ENCODE measurements at regions not wholly inside any gene's neighbourhood (a gene's known extent, or its start where the extent isn't known, plus 50 kb on each side); places are given as distances from the start of the nearest gene placed in this dataset.

- DNase-seq (ENCODE audit: low spot score), result no peak
- TF ChIP-seq, protein P1, sequence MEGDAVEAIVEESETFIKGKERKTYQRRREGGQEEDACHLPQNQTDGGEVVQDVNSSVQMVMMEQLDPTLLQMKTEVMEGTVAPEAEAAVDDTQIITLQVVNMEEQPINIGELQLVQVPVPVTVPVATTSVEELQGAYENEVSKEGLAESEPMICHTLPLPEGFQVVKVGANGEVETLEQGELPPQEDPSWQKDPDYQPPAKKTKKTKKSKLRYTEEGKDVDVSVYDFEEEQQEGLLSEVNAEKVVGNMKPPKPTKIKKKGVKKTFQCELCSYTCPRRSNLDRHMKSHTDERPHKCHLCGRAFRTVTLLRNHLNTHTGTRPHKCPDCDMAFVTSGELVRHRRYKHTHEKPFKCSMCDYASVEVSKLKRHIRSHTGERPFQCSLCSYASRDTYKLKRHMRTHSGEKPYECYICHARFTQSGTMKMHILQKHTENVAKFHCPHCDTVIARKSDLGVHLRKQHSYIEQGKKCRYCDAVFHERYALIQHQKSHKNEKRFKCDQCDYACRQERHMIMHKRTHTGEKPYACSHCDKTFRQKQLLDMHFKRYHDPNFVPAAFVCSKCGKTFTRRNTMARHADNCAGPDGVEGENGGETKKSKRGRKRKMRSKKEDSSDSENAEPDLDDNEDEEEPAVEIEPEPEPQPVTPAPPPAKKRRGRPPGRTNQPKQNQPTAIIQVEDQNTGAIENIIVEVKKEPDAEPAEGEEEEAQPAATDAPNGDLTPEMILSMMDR (IDR thresholded peaks at IDR 0.05; ENCODE audit: extremely low read depth, missing control alignments), result no peak
These were observed 294.1 kb upstream of the MTNR1B start for GRCh38 chr11:92675303-92675702.

DNA sequence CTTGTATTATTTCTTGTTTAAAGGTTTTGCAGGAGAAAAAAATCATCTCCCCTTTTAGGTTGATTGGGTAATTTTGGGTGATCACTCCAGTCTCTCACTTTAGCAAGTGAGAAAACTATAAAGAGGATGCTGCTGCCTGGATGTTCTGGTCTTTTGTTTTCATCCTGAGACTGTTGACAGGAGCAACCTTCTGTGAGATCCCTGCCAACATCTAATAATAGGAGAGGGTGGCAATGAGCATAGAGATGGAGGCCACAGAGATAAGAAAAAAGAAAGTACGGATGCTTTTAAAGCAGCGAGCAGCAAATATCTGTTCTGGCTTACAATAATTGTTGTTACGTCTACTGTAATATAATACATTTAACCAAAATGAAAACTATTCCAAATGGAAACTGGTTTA lies 293.6 kb upstream of the MTNR1B start:
- no peak for DNase-seq (ENCODE audit: low spot score)
- TF ChIP-seq, protein P1 (IDR thresholded peaks at IDR 0.05; ENCODE audit: extremely low read depth, missing control alignments), result no peak

DNA sequence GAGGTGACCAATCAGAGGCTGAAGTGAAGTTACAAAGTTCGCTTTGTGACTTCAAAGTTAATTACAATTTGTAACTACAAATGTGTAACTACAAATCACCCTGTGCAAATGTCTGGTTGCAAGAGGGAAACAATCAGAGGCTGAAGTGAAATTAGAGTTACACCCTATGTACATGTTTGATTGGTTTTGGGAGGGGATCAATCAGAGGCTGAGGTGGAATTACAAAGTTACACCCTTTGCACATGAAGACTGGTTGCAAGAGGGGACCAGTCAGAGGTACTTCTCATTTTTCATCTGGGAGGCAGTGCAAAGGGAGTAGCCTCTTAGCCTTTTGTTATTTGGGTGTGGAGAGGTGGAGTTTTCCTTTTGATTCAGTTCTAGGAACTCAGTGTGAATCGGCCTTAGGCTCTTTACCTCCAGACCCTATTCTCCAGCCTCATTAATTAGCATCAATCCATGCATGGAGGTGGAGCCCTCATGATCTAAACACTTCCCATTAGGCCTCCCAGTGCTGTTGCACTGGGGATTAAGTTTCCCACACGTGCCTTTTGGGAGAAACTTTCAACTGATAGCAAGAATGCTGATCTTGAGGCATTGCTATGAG lies 291.3 kb upstream of the MTNR1B start:
- no peak for DNase-seq (ENCODE audit: low spot score)
- TF ChIP-seq, protein P1 (IDR thresholded peaks at IDR 0.05; ENCODE audit: extremely low read depth, missing control alignments), result no peak

DNA sequence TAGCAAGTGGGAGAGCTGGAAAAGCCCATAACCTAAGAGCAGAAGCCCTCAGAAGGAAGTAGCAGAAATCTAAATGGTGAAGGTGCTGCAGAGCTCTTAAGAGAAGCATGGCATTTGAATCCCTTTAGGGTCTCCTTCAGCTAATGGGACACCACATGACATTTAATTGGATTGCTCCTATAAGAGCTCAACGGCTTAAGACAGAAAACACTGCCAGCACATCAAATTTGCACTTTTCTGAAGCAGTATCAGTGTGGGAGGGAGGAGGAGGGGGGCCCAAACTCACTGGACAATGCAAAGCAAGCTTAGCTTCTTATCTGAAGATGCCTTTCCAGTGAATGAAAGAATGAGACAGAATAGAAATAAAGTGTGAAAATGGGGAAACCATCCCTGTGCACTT lies 287.9 kb upstream of the MTNR1B start:
- DNase-seq (ENCODE audit: low spot score), result no peak
- TF ChIP-seq, protein P1 (IDR thresholded peaks at IDR 0.05; ENCODE audit: extremely low read depth, missing control alignments), result no peak

GRCh38 chr11:92682136-92682535 lies 287.3 kb upstream of the MTNR1B start:
- TF ChIP-seq, protein P1 (IDR thresholded peaks at IDR 0.05; ENCODE audit: extremely low read depth, missing control alignments), result no peak
- no peak for DNase-seq (ENCODE audit: low spot score)

- no peak for DNase-seq (ENCODE audit: low spot score)
These were observed 286.5 kb upstream of the MTNR1B start for GRCh38 chr11:92682952-92683351.

DNA sequence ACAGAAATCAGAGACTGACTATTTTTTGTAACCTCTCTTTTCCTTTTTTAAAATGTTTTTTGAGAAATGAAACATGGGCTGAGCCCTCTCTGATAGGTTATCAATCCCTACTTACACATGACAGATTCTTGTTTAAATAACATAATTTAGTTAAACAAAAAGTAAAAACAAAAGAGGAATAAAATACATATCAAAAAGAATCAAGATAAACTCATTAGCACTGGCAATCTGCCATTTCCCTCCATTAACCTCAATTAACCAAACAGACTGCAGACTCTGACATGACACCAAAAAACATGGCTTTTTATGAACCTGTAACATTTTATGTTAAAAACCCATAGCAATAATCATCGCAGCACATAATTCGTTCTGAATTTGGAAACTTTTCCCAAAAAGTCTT lies 284.4 kb upstream of the MTNR1B start:
- TF ChIP-seq, protein P1 (IDR thresholded peaks at IDR 0.05; ENCODE audit: extremely low read depth, missing control alignments), result no peak
- DNase-seq (ENCODE audit: low spot score), result no peak

More at GRCh38 chr11:92682952-92683351, 286.5 kb upstream of the MTNR1B start:
- TF ChIP-seq, protein P1 (IDR thresholded peaks at IDR 0.05; ENCODE audit: extremely low read depth, missing control alignments), result no peak
